H1 (cell line): ENCODE measurements at regions not wholly inside any gene's neighbourhood (a gene's known extent, or its start where the extent isn't known, plus 50 kb on each side); places are given as distances from the start of the nearest gene placed in this dataset.

Source experiments
- CTCF ChIA-PET: fragments of 300-600 bp; sonication (Branson Sonifier 250); formaldehyde crosslinking; loops from one replicate; lab custom pipeline; 2021; ENCODE audit not compliant: partially characterized antibody; lab: Charles Lee
- POLR2A ChIA-PET: fragments of 300-600 bp; sonication (Branson Sonifier 250); formaldehyde crosslinking; loops from one replicate; lab custom pipeline; 2021; ENCODE audit warnings: inconsistent platforms; ENCODE audit not compliant: partially characterized antibody; lab: Charles Lee
- DNase-seq, 2 experiments: peaks; one replicate each; pipeline versions ENCODE4 v3.0.0 to v3.0.0-alpha.2; 2010 to 2022; ENCODE audit warnings: low spot score in 2 of 2, low read depth in 1 of 2, mixed read lengths in 1 of 2
- FAIRE-seq: peaks from 2 replicates; lab custom pipeline; 2011; peaks lifted over from hg19 to GRCh38; lab: Jason Lieb, UNC
- H2AFZ ChIP-seq: 2 replicates; pipeline ENCODE4 v1.8.1; 2012; ENCODE audit warnings: low read length, inconsistent platforms
- H2AK5ac ChIP-seq: 2 replicates; pipeline ENCODE4 v1.6.1; 2013; ENCODE audit warnings: low read depth, low read length
- H2BK120ac ChIP-seq: replicated peaks from 2 replicates; pipeline ENCODE3; 2013; ENCODE audit warnings: low read depth, low read length, inconsistent platforms
- H2BK12ac ChIP-seq: 2 replicates; pipeline ENCODE4 v1.6.1; 2013; ENCODE audit warnings: low read depth, low read length
- H2BK15ac ChIP-seq: 2 replicates; pipeline ENCODE4 v1.6.1; 2013; ENCODE audit warnings: low read length
- H2BK20ac ChIP-seq: 2 replicates; pipeline ENCODE4 v1.6.1; 2013; ENCODE audit warnings: low read length
- H2BK5ac ChIP-seq: 2 replicates; pipeline ENCODE4 v1.6.1; 2013; ENCODE audit warnings: low read depth, low read length
- H3K14ac ChIP-seq: 2 replicates; pipeline ENCODE4 v1.6.1; 2013; ENCODE audit warnings: inconsistent platforms; ENCODE audit not compliant: insufficient read length
- H3K18ac ChIP-seq: 2 replicates; pipeline ENCODE4 v1.6.1; 2013; ENCODE audit warnings: low read length; ENCODE audit errors: extremely low read depth
- H3K23ac ChIP-seq: 2 replicates; pipeline ENCODE4 v1.6.1; 2013; ENCODE audit warnings: inconsistent platforms; ENCODE audit not compliant: insufficient read length
- H3K23me2 ChIP-seq: 2 replicates; pipeline ENCODE4 v1.6.1; 2013; ENCODE audit warnings: low read depth, low read length
- H3K27ac ChIP-seq: 2 replicates; pipeline ENCODE4 v1.6.1; 2011; ENCODE audit warnings: low read depth, low read length, inconsistent platforms
- H3K27me3 ChIP-seq, 4 experiments: replicated peaks in 1 of 4; 1 replicate in 1 of 4; 2 replicates in 3 of 4; pipeline versions ENCODE4 v1.6.1 to v1.8.1; 2011 to 2013; ENCODE audit warnings: low read length in 3 of 4, mild to moderate bottlenecking in 3 of 4, inconsistent platforms in 2 of 4, mixed read lengths in 2 of 4, moderate library complexity in 1 of 4; ENCODE audit not compliant: control insufficient read depth in 3 of 4, insufficient read depth in 3 of 4; ENCODE audit errors: extremely low read depth in 1 of 4
- H3K36me3 ChIP-seq, 4 experiments: 2 replicates each; pipeline versions ENCODE4 v1.6.1 to v1.8.1; 2011 to 2013; ENCODE audit warnings: mild to moderate bottlenecking in 4 of 4, low read length in 3 of 4, moderate library complexity in 2 of 4, control low read depth in 1 of 4, inconsistent platforms in 1 of 4; ENCODE audit not compliant: insufficient read depth in 4 of 4, control insufficient read depth in 2 of 4
- H3K4ac ChIP-seq: replicated peaks from 2 replicates; pipeline ENCODE3; 2013; ENCODE audit warnings: low read length, low read depth, mixed read lengths, inconsistent platforms; ENCODE audit not compliant: insufficient read length
- H3K4me1 ChIP-seq, 4 experiments: replicated peaks in 1 of 4; 1 replicate in 1 of 4; 2 replicates in 3 of 4; pipeline versions ENCODE4 v1.6.1 to v1.8.1; 2011 to 2013; ENCODE audit warnings: low read length in 3 of 4, inconsistent platforms in 2 of 4, mixed read lengths in 1 of 4; ENCODE audit not compliant: insufficient read depth in 4 of 4, control insufficient read depth in 3 of 4
- H3K4me2 ChIP-seq, 2 experiments: 2 replicates each; pipeline versions ENCODE4 v1.6.1 to v1.8.1; 2011 to 2013; ENCODE audit warnings: low read depth in 2 of 2, low read length in 2 of 2, control low read depth in 1 of 2, inconsistent platforms in 1 of 2, mild to moderate bottlenecking in 1 of 2; ENCODE audit not compliant: insufficient read depth in 1 of 2
- H3K4me3 ChIP-seq, 4 experiments: fragments of 200-600, 300-600 bp in 1 of 4; sonication (generic), shearing (Covaris generic), sonication (Bioruptor Twin) in 1 of 4; 2 replicates each; pipeline versions ENCODE4 v1.5.1 to v1.8.1; 2011 to 2016; ENCODE audit warnings: low read length in 4 of 4, low read depth in 3 of 4, control low read depth in 2 of 4, inconsistent platforms in 2 of 4, mild to moderate bottlenecking in 2 of 4, mixed read lengths in 1 of 4, moderate library complexity in 1 of 4; ENCODE audit not compliant: insufficient read depth in 2 of 4; ENCODE audit errors: extremely low read depth in 1 of 4
- H3K56ac ChIP-seq: replicated peaks from 2 replicates; pipeline ENCODE3; 2013; ENCODE audit warnings: low read depth, mild to moderate bottlenecking, mixed read lengths, low read length, inconsistent platforms; ENCODE audit not compliant: insufficient read length
- H3K79me1 ChIP-seq: 2 replicates; pipeline ENCODE4 v1.6.1; 2013; ENCODE audit warnings: low read depth, low read length, control low read depth
- H3K79me2 ChIP-seq, 2 experiments: 2 replicates each; pipeline versions ENCODE4 v1.6.1 to v1.8.1; 2012 to 2013; ENCODE audit warnings: low read length in 2 of 2, mild to moderate bottlenecking in 2 of 2, inconsistent platforms in 1 of 2; ENCODE audit not compliant: insufficient read depth in 2 of 2, control insufficient read depth in 1 of 2
- H3K9ac ChIP-seq, 4 experiments: replicated peaks in 1 of 4; 1 replicate in 1 of 4; 2 replicates in 3 of 4; pipeline versions ENCODE4 v1.6.1 to v1.8.1; 2011 to 2013; ENCODE audit warnings: low read depth in 3 of 4, low read length in 3 of 4, control low read depth in 2 of 4, mild to moderate bottlenecking in 2 of 4, moderate library complexity in 2 of 4, inconsistent platforms in 1 of 4; ENCODE audit errors: extremely low read depth in 1 of 4
- H3K9me3 ChIP-seq, 2 experiments: 2 replicates each; pipeline versions ENCODE4 v1.6.1 to v1.8.1; 2012 to 2013; ENCODE audit warnings: mild to moderate bottlenecking in 2 of 2, moderate library complexity in 2 of 2, control low read depth in 1 of 2, inconsistent platforms in 1 of 2, low read depth in 1 of 2, low read length in 1 of 2, mixed read lengths in 1 of 2; ENCODE audit not compliant: insufficient read depth in 2 of 2
- H4K20me1 ChIP-seq, 2 experiments: replicated peaks in 1 of 2; 2 replicates each; pipeline versions ENCODE3 to v1.8.1; 2011 to 2013; ENCODE audit warnings: inconsistent platforms in 2 of 2, low read length in 2 of 2, mild to moderate bottlenecking in 1 of 2; ENCODE audit not compliant: insufficient read depth in 2 of 2, control insufficient read depth in 1 of 2
- H4K5ac ChIP-seq: 2 replicates; pipeline ENCODE4 v1.6.1; 2013; ENCODE audit warnings: low read length, low read depth, mixed read lengths, inconsistent platforms; ENCODE audit not compliant: insufficient read length
- H4K8ac ChIP-seq: 2 replicates; pipeline ENCODE4 v1.8.0; 2013; ENCODE audit warnings: mild to moderate bottlenecking, moderate library complexity, low read length, inconsistent platforms; ENCODE audit not compliant: insufficient read depth; ENCODE audit errors: extremely low read depth
- H4K91ac ChIP-seq: replicated peaks from 2 replicates; pipeline ENCODE3; 2013; ENCODE audit warnings: low read length, mixed read lengths, inconsistent platforms; ENCODE audit not compliant: insufficient read length
- JUND ChIP-seq: IDR thresholded peaks from 2 replicates; pipeline ENCODE4 v1.6.1; 2011; ENCODE audit warnings: mild to moderate bottlenecking, improper control_type of control experiment, low read length
- NRF1 ChIP-seq: IDR thresholded peaks from 2 replicates; pipeline ENCODE4 v1.6.1; 2011; ENCODE audit warnings: mild to moderate bottlenecking, low read depth, low read length, improper control_type of control experiment
- WGBS, 2 experiments: shearing (Covaris generic) in 1 of 2; methylation state at CpG; one replicate each; pipeline versions ENCODE4 v1.1.6 to v1.1.7; 2013 to 2015; ENCODE audit warnings: low lambda C conversion rate in 2 of 2, mixed read lengths in 2 of 2, inconsistent platforms in 1 of 2, low coverage in 1 of 2, missing lambda C conversion rate in 1 of 2; ENCODE audit not compliant: insufficient replicate concordance in 2 of 2, insufficient coverage in 1 of 2, insufficient read length in 1 of 2; ENCODE audit errors: extremely low coverage in 1 of 2, missing lambda C conversion rate in 1 of 2; 5-methylcytosine and 5-hydroxymethylcytosine counted together

- Histone ChIP-seq H4K91ac (no peak overlapping the region), H3K14ac (no peak overlapping the region), H2BK120ac (no peak overlapping the region), H2BK5ac (no peak overlapping the region), H3K36me3 (no peaks in the 10 kb centered on the region), H3K23me2 (no peaks in the 10 kb centered on the region), H4K20me1 (no peaks in the 10 kb centered on the region), H3K4me2 (peak overlapping the region in 1 of 2 experiments; percentile 12; a peak in 1 of 4 replicates), H3K4ac (no peak overlapping the region), H2AK5ac (no peak overlapping the region), H4K8ac (no peak overlapping the region), H3K23ac (no peak overlapping the region), H3K9ac (no peak overlapping the region), H3K79me1 (no peaks in the 10 kb centered on the region), H3K18ac (no peak overlapping the region), H2BK12ac (no peak overlapping the region), H2AFZ (peak overlapping the region; percentile 78; the same call in 1 of the 2 replicates), H2BK20ac (no peak overlapping the region), H3K4me1 (peaks cover 0 to 3% (median 3%) of the 10 kb centered on the region in 4 experiments; a peak in 3 of 7 replicates), H3K4me3 (no peak overlapping the region), H3K9me3 (no peaks in the 10 kb centered on the region), H3K27me3 (peaks cover 0 to 1% (median 0%) of the 10 kb centered on the region in 4 experiments; a peak in 1 of 7 replicates), H2BK15ac (no peak overlapping the region), H4K5ac (no peak overlapping the region), H3K79me2 (no peaks in the 10 kb centered on the region), H3K27ac (no peak overlapping the region), H3K56ac (no peak overlapping the region)
- TF ChIP-seq JUND (no peak), NRF1 (no peak)
- POLR2A ChIA-PET: no interaction called here
- CTCF ChIA-PET: no interaction called here
- DNase-seq: no peak
- no peak for FAIRE-seq
- WGBS, 2 experiments: 83% methylated on average over 2 of the region's 2 CpGs; no CpG with 5 or more reads in 1 of the 2 experiments
Measured at GRCh38 chr11:90701716-90702115, 478.9 kb upstream of the CHORDC1 start.
